K562 (cell line): ENCODE measurements at regions not wholly inside any gene's neighbourhood (a gene's known extent, or its start where the extent isn't known, plus 50 kb on each side); places are given as distances from the start of the nearest gene placed in this dataset.

ENCODE experiments used
- ATAC-seq: fragments of 200-7000 bp; cut with Tn5 transposase; 3 replicates; pipeline ENCODE4 v1.9.1; 2020; ENCODE audit warnings: moderate library complexity
- BruUV-seq: library from RNA; stranded (reverse); fragments of 400-500 nt; replicated peaks from 2 replicates; lab custom pipeline; 2021; lab: Mats Ljungman, UMichigan
- CTCF ChIA-PET: fragments of 300-600 bp; formaldehyde crosslinking; extraction: SDS; loops from one replicate; lab custom pipeline; 2021; ENCODE audit warnings: low intra/inter-chr PET ratio; lab: Yijun Ruan, JAX
- POLR2A ChIA-PET: fragments of 300-600, 350-650 bp; sonication (Branson Sonifier 250); formaldehyde crosslinking; extraction: SDS; loops from one replicate; lab custom pipeline; 2021; ENCODE audit warnings: antibody characterized with exemption, inconsistent platforms; lab: Yijun Ruan, JAX
- DNase-seq, 4 experiments: peaks; one replicate each; pipeline versions ENCODE4 v3.0.0 to v3.0.0-alpha.2; 2011 to 2018; ENCODE audit warnings: low spot score in 3 of 4, mixed read lengths in 3 of 4; ENCODE audit errors: extremely low read depth in 1 of 4
- FAIRE-seq: peaks from 2 replicates; lab custom pipeline; 2011; peaks lifted over from hg19 to GRCh38; lab: Jason Lieb, UNC
- H2AFZ ChIP-seq: 2 replicates; pipeline ENCODE4 v1.6.0; 2011; ENCODE audit warnings: low read depth, low read length, control low read depth, inconsistent platforms
- H3K27ac ChIP-seq: fragments of 200-600 bp; 3 replicates; pipeline ENCODE4 v1.8.0; 2011; ENCODE audit warnings: low read depth, mild to moderate bottlenecking, control low read depth, inconsistent platforms, low read length, moderate library complexity, mixed read lengths; ENCODE audit errors: extremely low read depth
- H3K27me3 ChIP-seq, 2 experiments: fragments of 300-600 bp in 1 of 2; 2 replicates in 1 of 2; 3 replicates in 1 of 2; pipeline versions ENCODE4 v1.6.0 to v1.8.0; 2011; ENCODE audit warnings: inconsistent platforms in 2 of 2, low read length in 2 of 2, mild to moderate bottlenecking in 1 of 2, mixed read lengths in 1 of 2, moderate library complexity in 1 of 2; ENCODE audit not compliant: control insufficient read depth in 2 of 2, insufficient read depth in 2 of 2
- H3K36me3 ChIP-seq: fragments of 300-600 bp; 3 replicates; pipeline ENCODE4 v1.8.0; 2011; ENCODE audit warnings: mild to moderate bottlenecking, low read length, inconsistent platforms; ENCODE audit not compliant: control insufficient read depth, insufficient read depth
- H3K4me1 ChIP-seq, 2 experiments: fragments of 200-600 bp in 1 of 2; replicated peaks in 1 of 2; 2 replicates in 1 of 2; 3 replicates in 1 of 2; pipeline versions ENCODE4 v1.5.1 to v1.8.0; 2011; ENCODE audit warnings: inconsistent platforms in 2 of 2, low read length in 2 of 2, mild to moderate bottlenecking in 1 of 2, mixed read lengths in 1 of 2, moderate library complexity in 1 of 2; ENCODE audit not compliant: control insufficient read depth in 2 of 2, insufficient read depth in 2 of 2
- H3K4me2 ChIP-seq: 2 replicates; pipeline ENCODE4 v1.6.1; 2011; ENCODE audit warnings: low read length, control low read depth, inconsistent platforms, mixed read lengths; ENCODE audit not compliant: insufficient read depth
- H3K4me3 ChIP-seq: fragments of 200-600 bp; sonication (generic), shearing (Covaris generic); 2 replicates; pipeline ENCODE4 v1.5.1; 2016; ENCODE audit warnings: control low read depth, inconsistent platforms
- H3K79me2 ChIP-seq: fragments of 200-600 bp; 3 replicates; pipeline ENCODE4 v1.8.0; 2011; ENCODE audit warnings: low read length, inconsistent platforms; ENCODE audit not compliant: control insufficient read depth, insufficient read depth
- H3K9ac ChIP-seq, 2 experiments: 2 replicates each; pipeline versions ENCODE4 v1.6.0 to v1.6.1; 2011; ENCODE audit warnings: low read depth in 2 of 2, low read length in 2 of 2, control low read depth in 1 of 2, inconsistent platforms in 1 of 2, mild to moderate bottlenecking in 1 of 2, mixed read lengths in 1 of 2; ENCODE audit not compliant: insufficient read depth in 1 of 2
- H3K9me1 ChIP-seq: one replicate; pipeline ENCODE4 v1.6.0; 2011; ENCODE audit warnings: inconsistent platforms, mild to moderate bottlenecking, low read length, moderate library complexity; ENCODE audit not compliant: control insufficient read depth, insufficient read depth
- H3K9me3 ChIP-seq: replicated peaks from 2 replicates; pipeline ENCODE4 v1.5.1; 2011; ENCODE audit warnings: low read depth, low read length, inconsistent platforms; ENCODE audit not compliant: control insufficient read depth, insufficient read depth
- H4K20me1 ChIP-seq: replicated peaks from 2 replicates; pipeline ENCODE4 v1.6.1; 2011; ENCODE audit warnings: low read length, inconsistent platforms, mixed read lengths; ENCODE audit not compliant: control insufficient read depth, insufficient read depth
- ERF ChIP-seq: fragments of 450-650 bp; formaldehyde crosslinking; IDR thresholded peaks from 2 replicates; pipeline ENCODE4 v1.4.0; 2020; ENCODE audit warnings: mild to moderate bottlenecking, mixed read lengths
- NUFIP1 ChIP-seq: fragments of 450-650 bp; IDR thresholded peaks from 2 replicates; pipeline ENCODE4 v1.6.1; 2018; ENCODE audit not compliant: partially characterized antibody
- RERE ChIP-seq: sonication (generic); formaldehyde crosslinking; IDR thresholded peaks from 2 replicates; pipeline ENCODE4 v1.8.0; 2023; ENCODE audit warnings: missing genetic modification reagents, mild to moderate bottlenecking, borderline replicate concordance
- WGBS: fragments of 100-300 bp; shearing (Covaris generic); methylation state at CpG from one replicate; pipeline ENCODE4 v1.1.6; 2016; ENCODE audit warnings: low coverage, mixed read lengths; ENCODE audit not compliant: insufficient coverage; ENCODE audit errors: missing lambda C conversion rate; 5-methylcytosine and 5-hydroxymethylcytosine counted together
- in situ Hi-C: fragments of 300-500 bp; cut with MboI; formaldehyde crosslinking; loops from 4 replicates; pipeline ENCODE4 v1.15.0; 2018; ENCODE audit warnings: inconsistent platforms, mixed read lengths
- intact Hi-C: fragments of 100-400 bp; cut with micrococcal nuclease; formaldehyde crosslinking; loops from 2 replicates; pipeline ENCODE4 v1.14.2; 2022

- Histone ChIP-seq H3K27ac (no peak overlapping the region), H4K20me1 (no peaks in the 10 kb centered on the region), H3K9me1 (no peaks in the 10 kb centered on the region), H3K36me3 (no peaks in the 10 kb centered on the region), H2AFZ (no peak overlapping the region; the same call in 1 of the 2 replicates), H3K9ac (no peak overlapping the region), H3K9me3 (no peaks in the 10 kb centered on the region), H3K4me2 (no peak overlapping the region), H3K79me2 (no peaks in the 10 kb centered on the region), H3K27me3 (no peaks in the 10 kb centered on the region), H3K4me1 (no peaks in the 10 kb centered on the region), H3K4me3 (no peak overlapping the region)
- intact Hi-C loops (no loop called here), in situ Hi-C loops (no loop called here)
- DNase-seq (no peak), ATAC-seq (no peak), FAIRE-seq (no peak)
- BruUV-seq: no TSS peak
- ChIA-PET POLR2A (no interaction called here), CTCF (no interaction called here)
- WGBS: 0% methylated on average over 2 of the region's 2 CpGs
- TF ChIP-seq NUFIP1: no peak
- no peak for TF ChIP-seq ERF (CRISPR knock-in tag)
- no peak for TF ChIP-seq RERE (CRISPR knock-in tag)
- TF ChIP-seq, all 486 proteins: peak for 0
Observed at GRCh38 chr4:31383767-31384166, 663.6 kb downstream of the PCDH7 start.
